Activated CD4-positive, alpha-beta T cell treated with anti-CD3 and anti-CD28 coated beads, Interleukin-10, Interleukin-2, amounts not matched to agents 100 ng/mL and 50 ng/mL, durations not matched to agents 16 hours and 8 hours (primary cell): ENCODE measurements at regions not wholly inside any gene's neighbourhood (a gene's known extent, or its start where the extent isn't known, plus 50 kb on each side); places are given as distances from the start of the nearest gene placed in this dataset.

Experiments
- DNase-seq: peaks from one replicate; pipeline ENCODE4 v3.0.0-alpha.2; 2020

DNA sequence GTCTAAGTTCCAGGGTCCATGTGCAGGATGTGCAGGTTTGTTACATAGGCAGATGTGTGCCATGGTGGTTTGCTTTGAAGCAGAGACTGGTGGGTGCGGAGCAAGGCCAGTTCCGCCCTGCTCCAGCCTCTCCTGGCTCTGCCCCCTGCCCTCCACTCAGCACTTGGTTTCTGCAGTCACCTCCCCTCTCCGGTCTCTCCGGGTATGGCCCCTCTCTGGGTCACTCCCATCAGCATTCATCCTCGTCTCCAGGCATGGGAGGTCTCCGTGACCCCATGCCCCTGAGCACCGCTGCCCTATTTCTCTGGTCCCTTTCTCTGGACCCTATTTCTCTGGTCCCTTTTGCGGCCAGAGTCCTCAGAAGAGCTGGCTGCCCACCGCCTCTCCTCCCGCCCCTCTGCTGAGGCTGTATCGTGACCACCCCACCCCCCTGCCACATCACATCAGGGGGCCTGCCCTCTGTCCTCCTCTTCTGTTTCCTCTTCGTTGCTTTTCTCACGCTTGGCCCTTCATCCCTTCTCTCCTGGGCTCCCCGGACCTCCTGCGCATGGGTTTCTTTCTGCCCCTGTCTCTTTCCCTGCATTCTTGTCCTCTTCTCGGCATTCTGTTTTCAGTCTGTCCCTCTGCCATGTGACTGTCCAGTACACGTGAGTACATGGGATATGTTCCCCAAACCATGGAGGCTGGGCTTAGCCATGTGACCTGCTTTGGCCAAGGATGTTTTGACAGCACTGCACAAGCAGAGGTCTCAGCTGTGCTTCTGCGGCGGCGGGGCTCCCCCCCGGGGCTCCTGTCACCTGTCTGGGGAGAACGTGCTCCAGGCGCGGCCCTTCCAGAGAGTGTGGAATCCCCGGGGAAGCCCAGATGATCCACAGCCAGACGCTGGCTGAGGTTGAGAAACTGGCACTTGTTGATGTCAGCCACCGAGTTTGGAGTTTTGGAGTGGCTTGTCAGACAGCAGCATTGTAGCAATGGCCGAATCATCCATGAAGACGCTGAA is 54.4 kb upstream of the C1orf174 start:
- no peak for DNase-seq

DNA sequence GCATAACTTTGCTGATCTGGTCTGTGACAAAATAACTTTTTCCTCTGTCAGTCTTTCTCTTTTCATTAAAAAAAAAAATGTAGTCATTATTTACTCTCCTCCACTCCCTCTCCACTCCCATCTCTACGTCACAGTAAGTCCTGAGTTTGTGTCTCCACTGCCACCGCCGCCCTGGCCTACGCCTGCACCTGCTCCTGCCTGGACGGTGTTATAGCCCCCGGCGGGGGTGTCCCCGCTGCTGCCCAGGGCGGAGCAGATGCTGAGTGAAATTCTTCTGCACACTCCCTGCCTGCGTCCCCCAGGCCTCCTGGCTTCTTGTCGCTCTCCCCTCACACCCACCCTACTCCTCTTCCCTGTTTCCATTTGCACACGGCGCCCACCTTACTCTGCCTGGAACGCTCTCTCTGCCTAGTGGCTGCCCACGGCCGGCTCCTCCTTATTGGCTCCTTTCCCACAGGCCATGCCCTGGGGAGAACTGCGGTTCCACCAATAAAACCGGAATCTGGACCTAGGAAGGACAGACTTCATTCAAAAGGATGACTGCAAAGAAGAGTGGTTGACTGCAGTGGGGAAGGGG is 55.2 kb upstream of the C1orf174 start:
- no peak for DNase-seq

DNA sequence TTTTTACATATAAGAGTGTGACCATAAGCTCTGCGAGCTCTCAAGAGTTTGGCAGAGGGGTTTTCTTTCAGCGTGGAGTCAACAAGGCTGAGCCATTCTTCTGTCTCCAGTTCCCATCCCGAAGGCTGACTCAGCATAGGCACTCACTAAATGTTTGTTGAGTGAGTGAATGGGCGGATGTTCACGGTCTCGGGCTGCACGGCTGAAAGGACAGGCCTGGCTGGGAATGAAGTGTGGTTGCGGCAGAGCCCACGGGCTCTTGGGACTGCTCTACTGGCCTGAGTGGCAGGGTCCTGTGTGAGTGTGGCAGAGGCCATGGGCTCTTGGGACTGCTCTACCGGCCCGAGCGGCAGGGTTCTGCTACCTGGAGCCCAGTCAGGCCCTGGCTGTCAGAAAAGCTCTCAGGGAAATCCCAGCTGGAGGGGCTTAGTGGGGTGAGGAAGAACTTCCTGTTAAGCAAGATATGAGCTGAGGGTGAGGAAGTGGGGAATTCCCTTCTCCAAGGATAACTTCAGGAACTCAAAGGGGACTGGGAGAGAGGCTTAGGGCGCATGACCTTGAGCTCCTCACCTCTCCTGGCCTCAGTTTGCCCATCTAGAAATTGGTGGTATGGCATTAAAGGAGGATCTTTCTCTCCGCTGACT is 56.6 kb upstream of the C1orf174 start:
- DNase-seq = no peak

DNA sequence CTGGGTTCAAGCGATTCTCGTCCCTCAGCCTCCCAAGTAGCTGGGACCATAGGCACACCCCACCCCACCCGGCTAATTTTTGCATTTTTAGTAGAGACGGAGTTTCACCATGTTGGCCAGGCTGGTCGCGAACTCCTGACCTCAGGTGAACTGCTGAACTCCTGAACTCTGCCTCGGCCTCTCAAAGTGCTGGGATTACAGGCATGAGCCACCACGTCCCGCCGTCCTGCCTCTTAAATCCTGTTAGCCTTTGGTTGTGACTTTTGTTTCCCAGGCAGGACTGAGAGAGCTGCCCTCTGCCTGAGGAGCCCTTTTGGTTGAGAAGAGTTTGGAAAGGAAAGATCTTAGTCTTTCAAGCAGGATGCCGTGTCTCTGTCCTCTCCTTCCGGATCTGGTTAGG is 59.3 kb upstream of the C1orf174 start:
- DNase-seq = no peak

DNA sequence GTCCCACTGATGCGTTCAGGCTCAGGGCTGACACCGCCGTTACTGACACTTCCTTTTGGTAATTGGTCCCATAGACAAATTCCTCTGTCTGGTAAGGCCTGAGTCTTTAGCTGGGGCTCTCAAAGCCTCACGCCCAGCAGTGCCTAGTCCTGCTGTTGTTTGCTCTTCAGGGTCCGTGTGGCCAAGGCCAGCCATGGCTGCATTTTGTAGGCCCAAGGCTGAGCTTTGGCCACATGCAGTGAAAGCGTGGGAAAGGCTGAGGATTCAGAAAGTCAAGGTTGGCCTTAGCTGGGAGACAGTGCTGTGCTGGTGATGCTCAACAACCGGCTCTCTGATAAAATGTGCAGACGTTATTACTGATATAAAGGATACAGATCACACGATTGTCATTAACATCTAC is 63.5 kb upstream of the C1orf174 start:
- DNase-seq = no peak

DNA sequence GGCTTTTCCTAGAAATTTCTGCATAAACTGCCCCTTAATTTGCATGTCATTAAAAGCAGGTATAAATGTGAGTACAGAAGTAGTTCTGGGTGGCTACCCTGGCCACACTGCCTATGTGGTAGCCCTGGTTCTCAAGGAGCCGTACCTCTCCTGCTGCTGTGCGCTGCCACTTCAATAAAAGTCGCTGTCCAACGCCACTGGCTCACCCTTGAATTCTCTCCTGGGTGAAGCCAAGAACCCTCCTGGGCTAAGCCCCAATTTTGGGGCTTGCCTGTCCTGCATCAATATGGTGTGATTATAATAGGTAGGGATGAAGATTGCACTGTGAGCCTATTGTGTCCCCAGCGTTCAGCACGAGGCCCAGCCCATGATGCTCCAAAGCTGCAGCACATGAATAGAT is 65.6 kb upstream of the C1orf174 start:
- DNase-seq = no peak

DNA sequence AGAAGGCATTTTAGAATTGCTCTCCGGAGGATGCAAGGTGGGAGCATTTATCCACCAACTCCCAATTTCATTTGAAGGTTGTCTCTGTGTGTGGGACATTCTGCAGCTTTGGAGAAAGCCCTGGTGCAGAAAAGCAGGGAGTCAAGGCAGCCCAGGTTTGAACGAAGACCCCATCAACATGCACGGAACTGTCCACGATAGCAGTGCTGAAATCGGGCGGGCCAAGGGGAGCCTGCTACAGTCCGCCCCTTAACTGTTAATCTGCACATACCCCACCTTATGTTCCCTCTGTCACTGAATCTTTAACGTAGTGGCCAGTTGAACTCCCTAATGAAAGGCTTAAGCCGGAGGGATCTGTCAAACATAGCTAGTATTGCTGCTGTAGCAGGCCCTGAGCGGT is 68.8 kb upstream of the C1orf174 start:
- DNase-seq = no peak

DNA sequence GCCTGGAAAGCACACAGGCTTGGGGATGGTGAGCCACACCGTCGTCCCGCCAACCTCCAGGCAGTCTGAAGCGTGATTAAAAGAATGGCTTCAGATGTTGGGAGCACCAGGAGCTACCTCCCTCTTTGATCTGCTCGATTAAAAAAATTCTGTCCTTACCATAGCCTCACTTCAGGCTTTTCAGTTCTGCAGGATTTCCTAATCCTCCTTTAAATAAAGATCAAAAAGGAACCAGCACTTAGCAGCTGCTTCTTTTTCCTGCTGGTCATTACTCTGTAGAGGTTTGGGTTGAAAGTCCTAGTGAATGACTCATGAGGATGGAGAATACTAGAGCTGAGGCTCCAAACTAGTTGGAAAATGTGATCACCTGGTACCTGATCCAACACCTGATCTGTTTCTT is 71.9 kb upstream of the C1orf174 start:
- DNase-seq = no peak

DNA sequence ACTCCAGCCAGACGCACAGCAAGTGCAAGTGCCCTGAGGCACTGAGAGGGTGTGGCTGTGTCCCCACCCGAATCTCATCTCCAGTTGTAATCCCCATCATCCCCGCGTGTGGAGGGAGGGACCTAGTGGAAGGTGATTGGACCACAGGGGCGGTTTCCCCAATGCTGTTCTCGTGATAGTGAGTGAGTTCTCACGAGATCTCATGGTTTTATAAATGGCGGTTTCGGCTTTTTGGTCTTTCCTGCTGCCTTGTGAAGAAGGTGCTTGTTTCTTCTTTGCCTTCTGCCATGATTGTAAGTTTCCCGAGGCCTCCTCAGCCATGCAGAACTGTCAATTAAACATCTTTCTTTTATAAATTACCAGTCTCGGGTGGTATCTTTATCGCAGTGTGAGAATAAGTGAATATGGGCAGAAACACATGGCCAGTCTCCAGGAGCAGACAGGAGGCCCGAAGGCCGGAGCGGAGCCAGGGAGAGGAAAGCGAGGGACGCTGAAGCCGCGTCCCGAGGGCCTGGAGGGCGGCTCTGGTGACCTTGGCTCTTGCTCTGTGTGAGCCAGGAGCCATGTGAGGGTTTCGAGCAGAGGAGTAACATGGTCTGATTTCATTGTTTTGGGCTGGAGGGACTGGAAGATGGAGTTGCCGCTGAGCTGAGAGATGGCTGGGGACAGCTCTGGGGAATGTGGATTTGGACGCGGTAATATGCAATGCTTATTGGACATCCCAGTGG is 76.0 kb upstream of the C1orf174 start:
- no peak for DNase-seq

DNA sequence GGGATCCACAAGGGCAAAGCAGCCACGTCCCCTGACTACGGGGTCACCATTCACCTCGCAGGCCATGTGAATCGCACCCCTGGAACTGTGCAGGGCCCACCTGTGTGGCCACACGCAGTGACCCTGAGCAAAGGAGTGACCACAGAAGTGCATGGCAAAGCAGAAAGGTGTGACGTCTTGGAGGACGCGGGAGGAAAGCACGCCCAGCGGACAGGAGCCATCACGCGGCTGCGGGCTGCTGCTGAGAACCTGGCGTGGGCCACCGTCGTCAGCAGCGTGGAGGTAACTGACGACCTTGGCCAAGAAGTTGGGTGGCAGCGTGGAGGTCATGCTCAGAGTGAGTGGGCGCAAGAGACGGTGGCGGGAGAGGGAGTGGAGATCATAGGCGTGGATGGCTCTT is 76.7 kb upstream of the C1orf174 start:
- DNase-seq = no peak

DNA sequence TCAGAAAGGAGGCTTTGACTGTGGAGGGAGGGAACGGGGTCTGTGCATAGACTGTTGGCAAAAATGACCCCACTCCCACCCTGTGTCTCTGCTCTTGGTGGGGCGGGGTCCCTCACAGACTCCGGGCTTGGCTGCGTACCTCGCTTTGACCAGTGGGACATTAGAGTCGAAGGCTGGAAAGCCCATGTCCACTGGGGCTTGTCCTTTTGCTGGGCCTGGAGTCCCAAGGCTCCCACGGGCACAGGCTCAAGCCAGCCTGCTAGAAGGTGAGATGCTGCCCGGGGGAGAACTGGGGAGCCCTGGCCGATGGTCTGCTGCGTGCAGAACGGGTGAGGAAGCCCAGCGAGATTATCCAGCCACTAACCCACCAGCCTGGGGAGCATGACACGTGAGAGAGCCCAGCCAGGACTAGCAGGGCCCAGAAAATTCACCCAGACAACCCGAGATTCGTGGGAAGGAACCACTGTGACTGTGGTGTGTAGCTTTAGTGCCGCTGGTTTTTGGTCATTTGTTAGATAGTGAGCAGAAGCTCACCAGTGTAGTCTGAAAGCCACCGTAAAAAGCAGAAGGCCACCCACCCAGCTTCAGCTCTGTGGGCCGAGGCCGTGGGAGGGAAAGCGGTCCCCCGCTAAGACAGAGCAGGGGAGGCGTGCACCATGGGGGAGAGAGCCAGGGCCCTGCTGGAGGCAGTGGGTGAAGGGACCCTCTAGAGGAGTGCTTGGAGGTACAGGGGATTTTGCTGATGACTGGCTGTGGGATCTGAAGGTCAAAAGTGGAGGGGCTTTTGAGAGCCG is 78.3 kb upstream of the C1orf174 start:
- DNase-seq = no peak

DNA sequence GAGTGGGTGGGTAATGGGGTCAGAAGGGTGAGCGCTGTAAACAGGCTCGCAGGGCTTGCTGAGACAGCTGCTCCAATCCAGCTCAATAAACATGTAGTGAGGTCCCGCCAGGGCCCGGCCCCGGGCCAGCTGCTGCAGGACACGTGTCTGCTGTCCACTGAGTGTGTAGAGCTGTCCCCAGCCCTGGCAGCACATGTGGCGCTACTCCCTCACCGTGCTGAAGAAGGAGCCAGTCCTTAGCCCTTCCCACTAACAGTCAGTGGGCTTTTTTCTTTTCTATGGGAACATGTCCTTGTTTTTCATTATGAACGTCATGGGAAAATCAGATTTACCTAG is 78.9 kb upstream of the C1orf174 start:
- DNase-seq = no peak

DNA sequence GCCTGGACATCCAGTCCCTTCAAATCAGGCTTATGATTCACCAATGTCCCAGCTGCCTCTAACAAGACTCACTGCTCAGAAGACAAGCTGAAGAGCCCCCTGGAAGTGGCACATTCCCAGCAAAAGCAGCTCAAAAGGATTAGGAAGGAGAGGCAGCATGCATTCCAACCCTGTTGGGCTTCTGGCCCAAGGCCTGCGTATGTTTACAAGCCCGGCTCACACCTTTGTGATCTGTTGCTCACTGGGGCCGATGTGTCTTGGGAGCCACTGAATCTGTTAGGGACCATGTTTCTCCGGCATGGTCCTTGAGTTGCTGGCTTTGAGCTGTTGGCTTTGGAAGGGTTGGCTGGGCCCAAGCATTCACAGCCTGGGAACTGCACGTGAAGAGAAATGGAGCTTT is 81.2 kb upstream of the C1orf174 start:
- DNase-seq = no peak

DNA sequence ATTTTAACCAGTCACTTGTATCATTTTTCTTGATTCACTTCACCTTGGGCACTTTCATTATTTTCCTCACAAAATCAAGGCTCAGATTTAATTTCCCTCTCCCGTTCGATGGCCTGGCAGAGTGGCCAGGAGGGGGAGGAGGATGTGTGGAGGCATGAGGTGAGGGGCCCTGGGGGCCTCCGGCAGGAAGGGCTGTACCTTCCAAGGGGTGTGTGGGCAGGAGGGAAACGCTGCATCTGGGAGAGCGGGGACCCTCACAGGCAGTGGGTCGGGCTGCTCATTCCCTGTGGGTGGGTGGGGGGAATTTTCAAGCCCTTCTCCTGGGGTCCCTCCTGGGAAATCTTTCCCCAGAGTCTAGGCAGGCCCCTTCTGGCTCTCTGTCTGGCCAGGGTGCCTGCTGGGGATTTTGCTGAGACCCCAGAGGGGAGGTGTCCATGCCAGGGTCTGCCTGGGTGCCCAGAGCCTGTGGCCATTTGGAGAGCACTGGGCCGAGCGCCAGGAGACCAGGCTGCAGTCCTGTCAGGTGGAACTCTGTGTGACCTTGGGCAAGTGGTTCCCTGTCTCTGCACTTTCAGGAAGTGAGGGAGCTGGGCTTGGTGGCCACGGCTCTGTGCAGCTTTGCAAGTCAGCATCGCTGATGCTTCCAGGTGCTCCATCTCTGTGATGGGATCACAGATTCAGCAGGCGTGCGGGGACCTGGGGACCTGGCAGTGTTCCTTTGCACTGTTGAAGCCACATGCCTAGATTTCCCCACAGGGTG is 81.9 kb upstream of the C1orf174 start:
- DNase-seq = no peak

DNA sequence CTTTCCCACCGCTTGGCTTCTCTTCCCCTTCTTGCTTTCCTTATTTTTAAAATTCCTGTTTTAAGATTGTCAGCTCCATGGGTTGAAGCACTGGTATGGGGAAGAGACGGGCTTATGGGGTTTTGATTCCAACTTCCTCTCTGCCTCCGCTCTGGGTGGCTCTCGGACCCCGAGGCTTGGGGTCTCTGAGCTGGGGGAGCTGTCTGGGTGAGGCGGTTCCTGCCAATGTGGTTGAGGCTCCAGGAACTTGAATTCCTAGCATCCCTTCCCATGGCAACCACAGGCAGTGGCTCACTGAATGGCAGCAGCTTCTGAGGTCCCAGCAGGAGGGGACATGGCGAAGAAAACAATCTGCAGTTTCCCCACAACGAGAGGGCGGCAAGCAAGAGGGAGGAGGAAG is 83.1 kb upstream of the C1orf174 start:
- DNase-seq = no peak

DNA sequence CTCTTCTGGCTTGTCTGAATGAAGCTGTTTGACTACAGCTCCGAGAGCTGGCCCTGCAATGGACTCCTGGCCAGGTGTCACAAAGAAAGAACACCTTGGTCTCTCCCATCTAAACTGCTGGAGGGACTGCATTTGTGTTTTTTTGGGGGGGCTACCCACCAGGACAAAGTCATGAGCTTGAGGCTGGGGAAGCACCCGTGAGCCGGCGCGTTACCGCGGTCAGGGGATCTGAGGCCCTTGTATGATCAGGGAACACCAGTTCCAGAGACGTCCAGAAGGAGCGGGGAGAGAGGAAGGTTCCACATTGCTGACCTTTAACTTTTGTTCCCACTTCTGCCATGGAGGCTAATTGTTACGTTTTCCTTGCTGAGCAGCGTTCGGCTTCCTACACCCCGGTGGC is 84.5 kb upstream of the C1orf174 start:
- no peak for DNase-seq

DNA sequence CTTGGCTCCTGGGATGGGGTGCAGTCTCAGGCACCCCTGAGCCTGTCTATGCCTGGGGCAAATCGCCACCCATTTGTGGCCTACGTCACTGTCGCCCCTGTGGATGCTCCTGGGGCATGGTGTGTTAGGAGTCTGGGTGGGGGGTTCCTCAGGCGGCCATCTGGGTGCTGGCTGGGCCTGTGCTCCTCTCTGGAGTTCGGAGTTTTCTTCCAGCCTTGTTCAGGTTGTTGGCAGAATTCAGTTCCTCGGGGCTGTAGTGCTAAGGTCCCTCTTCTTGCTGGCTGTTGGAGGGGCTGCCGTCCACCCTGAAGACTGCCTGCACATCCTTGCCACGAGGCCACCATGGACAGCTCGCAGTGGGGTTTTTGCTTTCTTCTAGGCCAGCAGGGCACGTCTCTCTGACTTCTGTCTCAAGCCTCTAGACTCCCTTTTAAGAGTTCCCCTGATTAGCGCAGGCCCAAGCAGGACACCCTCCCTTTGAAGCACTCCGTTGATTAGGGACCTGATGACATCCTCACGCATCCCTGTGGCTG is 86.7 kb upstream of the C1orf174 start:
- DNase-seq = no peak

DNA sequence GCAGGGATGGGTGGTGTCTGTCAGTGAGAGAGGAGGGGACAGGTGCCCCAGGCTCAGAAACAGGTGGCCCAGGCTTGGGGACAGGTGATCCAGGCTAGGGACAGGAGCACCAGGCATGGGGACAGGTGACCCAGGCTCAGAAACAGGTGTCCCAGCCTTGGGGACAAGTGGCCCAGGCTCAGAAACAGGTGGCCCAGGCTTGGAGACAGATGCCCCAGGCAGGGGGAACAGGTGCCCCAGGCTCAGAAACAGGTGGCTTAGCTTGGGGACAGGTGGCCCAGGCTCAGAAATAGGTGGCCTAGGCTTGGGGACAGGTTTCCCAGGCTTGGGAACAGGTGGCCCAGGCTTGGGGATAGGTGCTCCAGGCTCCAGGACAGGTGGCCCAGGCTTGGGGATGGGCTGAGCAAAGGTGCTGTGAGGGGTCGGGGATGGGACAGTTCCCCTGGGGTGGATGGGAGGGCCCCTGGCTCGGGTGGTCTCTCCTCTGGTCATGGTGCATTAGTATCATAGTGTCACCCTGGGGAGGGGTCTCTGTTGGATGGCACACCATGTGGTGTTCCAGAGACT is 87.7 kb upstream of the C1orf174 start:
- DNase-seq = no peak

DNA sequence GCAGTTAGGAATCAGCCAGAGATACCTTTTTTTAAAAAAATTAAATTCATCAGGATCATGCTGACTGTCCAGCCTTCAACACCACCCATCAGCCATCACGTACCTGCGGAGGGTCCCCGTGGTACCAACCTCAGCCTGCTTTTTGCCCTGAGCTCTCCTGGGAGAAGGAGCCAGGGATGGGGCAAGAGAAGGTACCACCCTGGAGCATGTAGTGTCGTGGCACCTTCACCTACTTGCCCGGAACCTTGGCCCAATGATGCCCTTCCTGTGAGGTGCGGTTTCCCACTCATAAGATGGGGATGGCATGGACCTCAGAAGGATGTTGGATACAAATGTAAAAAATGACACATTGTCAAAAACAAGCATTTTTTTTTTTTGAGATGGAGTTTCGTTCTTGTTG is 88.4 kb upstream of the C1orf174 start:
- DNase-seq = no peak

DNA sequence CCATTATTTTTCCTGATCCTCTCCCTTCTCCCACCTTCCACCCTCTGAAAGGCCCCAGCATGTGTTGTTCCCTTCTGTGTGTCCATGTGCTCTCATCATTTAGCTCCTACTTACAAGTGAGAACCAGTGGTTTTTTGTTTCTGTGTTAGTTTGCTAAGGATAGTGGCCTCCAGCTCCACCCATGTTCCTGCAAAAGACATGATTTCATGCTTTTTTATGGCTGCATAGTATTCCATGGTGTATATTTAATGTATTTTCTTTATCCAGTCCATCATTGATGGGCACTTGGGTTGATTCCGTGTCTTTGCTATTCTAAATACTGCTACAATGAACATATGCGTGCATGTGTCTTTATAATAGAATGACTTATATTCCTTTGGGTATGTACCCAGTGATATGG is 89.4 kb upstream of the C1orf174 start:
- no peak for DNase-seq

DNA sequence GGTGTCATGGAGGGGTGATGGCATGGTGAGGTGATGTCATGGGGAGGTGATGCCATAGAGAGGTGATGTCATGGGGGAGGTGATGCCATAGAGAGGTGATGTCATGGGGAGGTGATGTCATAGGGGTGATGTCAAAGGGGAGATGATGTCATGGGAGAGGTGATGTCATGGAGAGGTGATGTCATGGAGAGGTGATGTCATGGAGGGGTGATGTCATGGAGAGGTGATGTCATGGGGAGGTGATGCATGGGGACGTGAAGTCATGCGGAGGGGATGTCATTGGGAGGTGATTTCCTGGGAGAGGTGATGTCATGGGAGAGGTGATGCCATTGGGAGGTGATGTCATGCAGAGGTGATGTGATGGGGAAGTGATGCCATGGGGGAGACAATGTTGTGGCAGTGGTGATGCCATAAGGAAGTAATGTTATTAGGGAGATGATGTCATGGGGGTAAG is 92.1 kb upstream of the C1orf174 start:
- DNase-seq = peak; percentile 13
